ENCODE measurements at regions not wholly inside any gene's neighbourhood (a gene's known extent, or its start where the extent isn't known, plus 50 kb on each side); places are given as distances from the start of the nearest gene placed in this dataset.

- 45% methylated on average over 8 of the region's 9 CpGs for WGBS (ENCODE audit: low lambda C conversion rate)
- CTCF ChIA-PET = interaction anchor here (1.2 kb wide), 1 partner anchor 244 kb away, joined by 3 read pairs; no protein-coding TSS in a partner anchor
- H3K9me3 ChIP-seq = no peaks in the 10 kb centered on the region
- no peaks in the 10 kb centered on the region for H4K20me1 ChIP-seq (ENCODE audit: insufficient read depth)
- no peak overlapping the region for H2AFZ ChIP-seq (ENCODE audit: low read depth)
- no peak for DNase-seq
- no peaks in the 10 kb centered on the region for H3K36me3 ChIP-seq (replicated peaks in 1 of 2; ENCODE audit: control insufficient read depth in 1 of 2, insufficient read depth in 2 of 2, low read length in 1 of 2)
- POLR2A ChIA-PET = no interaction called here
- H3K4me2 ChIP-seq = no peak overlapping the region
- no peaks in the 10 kb centered on the region for H3K79me2 ChIP-seq (ENCODE audit: insufficient read depth)
- peaks cover 0 to 7% of the 10 kb centered on the region in 2 experiments; a peak in 2 of 4 replicates for H3K4me1 ChIP-seq (ENCODE audit: control insufficient read depth in 1 of 2, insufficient read depth in 2 of 2, low read depth in 1 of 2, low read length in 1 of 2)
- TF ChIP-seq NRF1 (IDR thresholded peaks at IDR 0.05; ENCODE audit: low read depth, low read length) (no peak), RFX5 (IDR thresholded peaks at IDR 0.05; ENCODE audit: low read length) (no peak), RAD21 (IDR thresholded peaks at IDR 0.05; ENCODE audit: low read length) (no peak), ELF1 (IDR thresholded peaks at IDR 0.05) (no peak), EP300 (IDR thresholded peaks at IDR 0.05; ENCODE audit: borderline replicate concordance in 1 of 2, low read depth in 1 of 2, low read length in 1 of 2) (no peak), PBX3 (IDR thresholded peaks at IDR 0.05) (no peak), TAF1 (IDR thresholded peaks at IDR 0.05; ENCODE audit: borderline replicate concordance, low read depth, low read length) (no peak), FOXJ3 (CRISPR knock-in tag; IDR thresholded peaks at IDR 0.05) (no peak), CHD2 (IDR thresholded peaks at IDR 0.05; ENCODE audit: low read length, partially characterized antibody) (no peak), CTCF (IDR thresholded peaks at IDR 0.05) (no peak), FOSL2 (IDR thresholded peaks at IDR 0.05; ENCODE audit: borderline replicate concordance, low read depth) (no peak), JUND (IDR thresholded peaks at IDR 0.05) (no peak), RCOR1 (IDR thresholded peaks at IDR 0.05; ENCODE audit: low read length) (no peak), SMC3 (IDR thresholded peaks at IDR 0.05; ENCODE audit: low read depth, low read length) (no peak), POLR2AphosphoS5 (IDR thresholded peaks at IDR 0.05; ENCODE audit: low read depth, low read length) (no peak), IRF3 (IDR thresholded peaks at IDR 0.05; ENCODE audit: low read depth, low read length) (no peak), EZH2phosphoT487 (IDR thresholded peaks at IDR 0.05; ENCODE audit: borderline replicate concordance, low read depth) (no peak)
- H3K9ac ChIP-seq = no peak overlapping the region
- no peaks in the 10 kb centered on the region for H3K9me2 ChIP-seq
- no peak overlapping the region for H3K27ac ChIP-seq (ENCODE audit: low read depth in 2 of 2, low read length in 1 of 2)
- H3K4me3 ChIP-seq (ENCODE audit: low read depth in 2 of 2, low read length in 1 of 2) = no peak overlapping the region
- H3F3A ChIP-seq (replicated peaks; ENCODE audit: insufficient read depth) = no peaks in the 10 kb centered on the region
- no peaks in the 10 kb centered on the region for H3K27me3 ChIP-seq (ENCODE audit: insufficient read depth)
Measured at GRCh38 chr18:34083910-34084535, 140.7 kb downstream of the NOL4 start.

All from SK-N-SH (cell line).